DND-41 (cell line): ENCODE measurements at regions not wholly inside any gene's neighbourhood (a gene's known extent, or its start where the extent isn't known, plus 50 kb on each side); places are given as distances from the start of the nearest gene placed in this dataset.

Source experiments
- CTCF ChIP-seq: IDR thresholded peaks from 2 replicates; pipeline ENCODE4 v1.5.1; 2012; ENCODE audit warnings: borderline replicate concordance, low read length, moderate library complexity, mild to moderate bottlenecking; ENCODE audit not compliant: poor library complexity, severe bottlenecking; ENCODE audit errors: extremely low read depth
- EZH2 ChIP-seq: IDR thresholded peaks from 3 replicates; pipeline ENCODE4 v1.6.1; 2012; ENCODE audit warnings: borderline replicate concordance, low read depth, mild to moderate bottlenecking, moderate library complexity, low read length, inconsistent platforms; ENCODE audit not compliant: severe bottlenecking

- TF ChIP-seq CTCF (no peak), EZH2 (no peak)
Observed at GRCh38 chr11:22049276-22049675, 143.6 kb upstream of the ANO5 start.
